Erythroblast (primary cell): ENCODE measurements at regions not wholly inside any gene's neighbourhood (a gene's known extent, or its start where the extent isn't known, plus 50 kb on each side); places are given as distances from the start of the nearest gene placed in this dataset.

Source experiments
- GATA1 ChIP-seq: IDR thresholded peaks from 2 replicates; pipeline ENCODE4 v1.6.1; 2011; ENCODE audit warnings: low read depth, mild to moderate bottlenecking, control low read depth, low read length, moderate library complexity
- POLR2A ChIP-seq: IDR thresholded peaks from 2 replicates; pipeline ENCODE4 v1.6.1; 2011; ENCODE audit warnings: mild to moderate bottlenecking, low read length

DNA sequence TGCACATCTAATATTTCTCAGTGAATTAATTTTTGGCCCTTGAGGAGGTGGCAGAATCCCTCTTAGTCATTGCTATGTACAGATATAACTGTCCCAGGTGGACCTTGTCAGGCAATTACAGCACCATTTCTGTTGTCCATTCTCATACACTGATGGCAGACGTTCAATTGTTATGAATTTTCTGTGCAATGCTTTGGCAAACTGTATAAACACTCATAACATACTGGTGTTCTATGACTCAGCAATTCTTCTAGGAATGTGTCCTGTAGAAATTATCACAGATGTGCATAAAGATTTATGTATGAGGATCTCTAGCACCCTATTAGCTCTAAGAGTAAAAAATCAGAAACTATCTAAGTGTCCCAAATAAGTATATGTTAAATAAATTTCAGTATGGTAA lies 80.8 kb downstream of the DNAJB9 start:
- TF ChIP-seq POLR2A (no peak), GATA1 (no peak)
